ENCODE measurements at regions not wholly inside any gene's neighbourhood (a gene's known extent, or its start where the extent isn't known, plus 50 kb on each side); places are given as distances from the start of the nearest gene placed in this dataset.

GRCh38 chr13:112267660-112268059 lies 108.5 kb upstream of the SPACA7 start:
- no peak for TF ChIP-seq POLR2A (IDR thresholded peaks at IDR 0.05)
- TF ChIP-seq CTCF (IDR thresholded peaks at IDR 0.05 in 4 of 5, conservative IDR thresholded peaks at IDR 0.05 in 1 of 5), result no peak
